ENCODE measurements at regions not wholly inside any gene's neighbourhood (a gene's known extent, or its start where the extent isn't known, plus 50 kb on each side); places are given as distances from the start of the nearest gene placed in this dataset.

DNA sequence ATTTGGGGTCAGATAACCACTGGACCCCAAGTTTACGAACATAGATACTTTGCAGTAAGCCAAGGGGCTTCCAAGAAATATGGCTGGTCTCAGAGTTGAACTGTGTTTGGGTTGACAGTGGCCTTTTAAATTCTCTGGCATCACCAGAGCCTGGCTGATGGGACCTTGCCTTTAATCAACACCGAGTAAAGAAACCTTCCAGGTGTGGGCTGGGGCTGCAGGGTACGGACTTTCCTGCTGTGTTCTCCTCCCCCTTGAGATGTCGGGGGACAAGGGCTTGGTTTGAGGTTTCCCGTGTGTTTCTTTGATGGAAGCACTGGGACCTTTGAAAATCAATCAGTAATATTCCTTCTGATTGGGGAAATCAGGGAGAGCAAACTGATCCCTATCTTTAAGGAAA lies 140.1 kb downstream of the MTX3 start:
- H3K27ac Mint-ChIP-seq: peak overlapping the region in 1 of 8 donors; percentile 15
- ChIA-PET CTCF (no interaction called here), POLR2A (no interaction called here)
- Histone ChIP-seq H3K9me3 (ENCODE audit: low read length) (no peaks in the 10 kb centered on the region), H3K4me1 (ENCODE audit: insufficient read depth, low read length) (no peaks in the 10 kb centered on the region), H3K27ac (ENCODE audit: low read depth, low read length) (no peak overlapping the region), H3K27me3 (ENCODE audit: insufficient read depth, low read length, poor library complexity, severe bottlenecking) (no peaks in the 10 kb centered on the region), H3K36me3 (ENCODE audit: insufficient read depth, low read length) (no peaks in the 10 kb centered on the region), H3K4me3 (ENCODE audit: low read length) (no peak overlapping the region)
- DNase-seq: no peak
- H3K9me3 Mint-ChIP-seq: no peaks in the 10 kb centered on the region
- peaks cover 2 to 23% of the 10 kb centered on the region in 2 donors for H3K27me3 Mint-ChIP-seq
- H3K4me1 Mint-ChIP-seq: no peaks in the 10 kb centered on the region
- no peak overlapping the region for H3K4me3 Mint-ChIP-seq
- no peaks in the 10 kb centered on the region for H3K36me3 Mint-ChIP-seq

DNA sequence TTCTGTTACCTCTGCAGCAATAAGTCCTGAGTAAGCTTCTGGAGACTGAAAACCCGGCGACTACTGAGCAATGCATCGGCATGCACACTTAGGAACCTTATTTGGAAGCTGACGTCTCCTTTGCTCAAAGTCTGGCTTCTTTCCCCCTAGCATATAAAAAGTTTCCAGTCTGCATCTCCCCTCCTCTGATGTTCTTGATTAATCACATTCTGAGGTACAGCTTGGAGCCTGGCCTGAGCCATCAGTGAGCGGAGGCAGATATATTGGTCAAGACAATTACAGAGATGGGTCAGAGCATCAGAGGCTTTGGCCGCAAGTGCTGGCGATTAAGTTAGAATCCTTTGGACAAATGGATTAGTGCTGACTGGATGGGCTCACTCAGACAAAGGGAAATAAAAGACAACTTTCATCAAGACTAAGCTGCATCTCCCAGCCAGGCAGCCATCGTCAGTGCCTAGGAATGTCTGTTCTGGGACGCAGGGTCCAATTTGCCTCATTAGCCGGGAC lies 140.7 kb downstream of the MTX3 start:
- Histone ChIP-seq H3K9me3 (ENCODE audit: low read length) (no peaks in the 10 kb centered on the region), H3K4me3 (ENCODE audit: low read length) (no peak overlapping the region), H3K27me3 (ENCODE audit: insufficient read depth, low read length, poor library complexity, severe bottlenecking) (no peaks in the 10 kb centered on the region), H3K27ac (ENCODE audit: low read depth, low read length) (no peak overlapping the region), H3K36me3 (ENCODE audit: insufficient read depth, low read length) (no peaks in the 10 kb centered on the region), H3K4me1 (ENCODE audit: insufficient read depth, low read length) (no peaks in the 10 kb centered on the region)
- H3K4me1 Mint-ChIP-seq: no peaks in the 10 kb centered on the region
- no peak overlapping the region for H3K27ac Mint-ChIP-seq
- H3K27me3 Mint-ChIP-seq: peaks cover 2 to 27% of the 10 kb centered on the region in 2 donors
- ChIA-PET POLR2A (no interaction called here), CTCF (no interaction called here)
- no peaks in the 10 kb centered on the region for H3K36me3 Mint-ChIP-seq
- no peak overlapping the region for H3K4me3 Mint-ChIP-seq
- DNase-seq: no peak
- no peaks in the 10 kb centered on the region for H3K9me3 Mint-ChIP-seq

- no peak overlapping the region for H3K27ac Mint-ChIP-seq
- no peaks in the 10 kb centered on the region for H3K27me3 ChIP-seq (ENCODE audit: insufficient read depth, low read length, poor library complexity, severe bottlenecking)
- no peak overlapping the region for H3K4me3 Mint-ChIP-seq
- peaks cover 2 to 27% of the 10 kb centered on the region in 2 donors for H3K27me3 Mint-ChIP-seq
- no peaks in the 10 kb centered on the region for H3K9me3 ChIP-seq (ENCODE audit: low read length)
- CTCF ChIA-PET: no interaction called here
- POLR2A ChIA-PET: no interaction called here
- no peak overlapping the region for H3K4me3 ChIP-seq (ENCODE audit: low read length)
- no peaks in the 10 kb centered on the region for H3K36me3 ChIP-seq (ENCODE audit: insufficient read depth, low read length)
- no peaks in the 10 kb centered on the region for H3K4me1 Mint-ChIP-seq
- H3K9me3 Mint-ChIP-seq: no peaks in the 10 kb centered on the region
- H3K4me1 ChIP-seq (ENCODE audit: insufficient read depth, low read length): no peaks in the 10 kb centered on the region
- no peaks in the 10 kb centered on the region for H3K36me3 Mint-ChIP-seq
- H3K27ac ChIP-seq (ENCODE audit: low read depth, low read length): no peak overlapping the region
- DNase-seq: no peak
Measured at GRCh38 chr5:79849486-79850315, 141.4 kb downstream of the MTX3 start.

Data from CD8-positive, alpha-beta memory T cell (primary cell).